NCI-H1048 (cell line): ENCODE measurements at regions not wholly inside any gene's neighbourhood (a gene's known extent, or its start where the extent isn't known, plus 50 kb on each side); places are given as distances from the start of the nearest gene placed in this dataset.

Source experiments
- DNase-seq: peaks from one replicate; lab custom pipeline; 2025; lab: John Stamatoyannopoulos, UW

- no peak for DNase-seq
These were observed 1793.2 kb upstream of the PCDH20 start for GRCh38 chr13:63208826-63209225.

- DNase-seq, result no peak
These were observed 1790.8 kb upstream of the PCDH20 start for GRCh38 chr13:63206461-63206860.

GRCh38 chr13:63201493-63201892 is 1785.8 kb upstream of the PCDH20 start:
- DNase-seq, result no peak

GRCh38 chr13:63199508-63199907 is 1783.9 kb upstream of the PCDH20 start:
- DNase-seq, result no peak

- no peak for DNase-seq
These were observed 1782.4 kb upstream of the PCDH20 start for GRCh38 chr13:63198071-63198470.

GRCh38 chr13:63195726-63196125 is 1780.1 kb upstream of the PCDH20 start:
- no peak for DNase-seq

- DNase-seq, result no peak
These were observed 1775.1 kb upstream of the PCDH20 start for GRCh38 chr13:63190742-63191141.

- no peak for DNase-seq
These were observed 1774.6 kb upstream of the PCDH20 start for GRCh38 chr13:63190219-63190618.

GRCh38 chr13:63189712-63190111 is 1774.1 kb upstream of the PCDH20 start:
- DNase-seq, result no peak

- no peak for DNase-seq
These were observed 1769.0 kb upstream of the PCDH20 start for GRCh38 chr13:63184693-63185092.

GRCh38 chr13:63175536-63175935 is 1759.9 kb upstream of the PCDH20 start:
- DNase-seq, result no peak

GRCh38 chr13:63167699-63168337 is 1752.2 kb upstream of the PCDH20 start:
- no peak for DNase-seq

GRCh38 chr13:63166345-63166744 is 1750.7 kb upstream of the PCDH20 start:
- no peak for DNase-seq

- DNase-seq, result no peak
These were observed 1748.3 kb upstream of the PCDH20 start for GRCh38 chr13:63163903-63164302.

GRCh38 chr13:63161219-63161618 is 1745.6 kb upstream of the PCDH20 start:
- no peak for DNase-seq

GRCh38 chr13:63156816-63157215 is 1741.2 kb upstream of the PCDH20 start:
- no peak for DNase-seq

- no peak for DNase-seq
These were observed 1733.7 kb upstream of the PCDH20 start for GRCh38 chr13:63149375-63149774.

GRCh38 chr13:63139277-63139676 is 1723.6 kb upstream of the PCDH20 start:
- DNase-seq, result no peak

- no peak for DNase-seq
These were observed 1714.3 kb upstream of the PCDH20 start for GRCh38 chr13:63129995-63130394.

GRCh38 chr13:63128716-63129115 is 1713.1 kb upstream of the PCDH20 start:
- no peak for DNase-seq

GRCh38 chr13:63124863-63125262 is 1709.2 kb upstream of the PCDH20 start:
- DNase-seq, result no peak

GRCh38 chr13:63120883-63121282 is 1705.2 kb upstream of the PCDH20 start:
- no peak for DNase-seq

GRCh38 chr13:63117710-63118109 is 1702.1 kb upstream of the PCDH20 start:
- DNase-seq, result no peak

- no peak for DNase-seq
These were observed 1697.2 kb upstream of the PCDH20 start for GRCh38 chr13:63112799-63113395.
